HepG2 (cell line): ENCODE measurements at regions not wholly inside any gene's neighbourhood (a gene's known extent, or its start where the extent isn't known, plus 50 kb on each side); places are given as distances from the start of the nearest gene placed in this dataset.

Experiments
- ATAC-seq: fragments of 200-7000 bp; cut with Tn5 transposase; 3 replicates; pipeline ENCODE4 v1.9.1; 2020; ENCODE audit warnings: mild to moderate bottlenecking, moderate library complexity
- BruUV-seq: library from RNA; stranded (reverse); fragments of 400-500 nt; replicated peaks from 2 replicates; lab custom pipeline; 2021; lab: Mats Ljungman, UMichigan
- CTCF ChIA-PET: fragments of 300-600 bp; formaldehyde crosslinking; extraction: SDS; loops from one replicate; lab custom pipeline; 2021; ENCODE audit warnings: low total read pairs, inconsistent platforms, low intra/inter-chr PET ratio; lab: Yijun Ruan, JAX
- POLR2A ChIA-PET: fragments of 350-600 bp; sonication (Branson Sonifier 250); formaldehyde crosslinking; loops from one replicate; lab custom pipeline; 2020; ENCODE audit warnings: antibody characterized with exemption, inconsistent platforms; lab: Yijun Ruan, JAX
- DNase-seq: peaks from one replicate; pipeline ENCODE4 v3.0.0-alpha.2; 2015; ENCODE audit warnings: low spot score
- FAIRE-seq: peaks from 3 replicates; lab custom pipeline; 2011; peaks lifted over from hg19 to GRCh38; lab: Jason Lieb, UNC
- H2AFZ ChIP-seq: one replicate; pipeline ENCODE4 v1.6.1; 2011; ENCODE audit warnings: low read length, inconsistent platforms
- H3K27ac ChIP-seq: fragments of 300-600 bp; 3 replicates; pipeline ENCODE4 v1.8.0; 2011; ENCODE audit warnings: mixed run types, mild to moderate bottlenecking, mixed read lengths, low read length, inconsistent platforms; ENCODE audit not compliant: insufficient read depth; ENCODE audit errors: extremely low read length
- H3K27me3 ChIP-seq, 2 experiments: fragments of 200-600 bp in 1 of 2; 2 replicates in 1 of 2; 3 replicates in 1 of 2; pipeline versions ENCODE4 v1.6.0 to v1.8.0; 2011; ENCODE audit warnings: low read length in 2 of 2, mild to moderate bottlenecking in 2 of 2, moderate library complexity in 2 of 2, inconsistent platforms in 1 of 2; ENCODE audit not compliant: insufficient read depth in 2 of 2, control insufficient read depth in 1 of 2
- H3K36me3 ChIP-seq, 2 experiments: fragments of 200-600 bp in 1 of 2; replicated peaks in 1 of 2; 2 replicates in 1 of 2; 3 replicates in 1 of 2; pipeline versions ENCODE4 v1.5.1 to v1.8.0; 2011; ENCODE audit warnings: low read length in 2 of 2, inconsistent platforms in 1 of 2; ENCODE audit not compliant: insufficient read depth in 2 of 2, control insufficient read depth in 1 of 2
- H3K4me1 ChIP-seq: 2 replicates; pipeline ENCODE4 v1.5.1; 2012; ENCODE audit warnings: low read length, inconsistent platforms; ENCODE audit not compliant: insufficient read depth
- H3K4me2 ChIP-seq: 2 replicates; pipeline ENCODE4 v1.6.0; 2011; ENCODE audit warnings: low read depth, low read length, inconsistent platforms
- H3K4me3 ChIP-seq, 3 experiments: fragments of 200-600 bp in 1 of 3; sonication (generic), shearing (Covaris generic) in 1 of 3; replicated peaks in 1 of 3; 2 replicates each; pipeline ENCODE4 v1.5.1; 2011 to 2016; ENCODE audit warnings: low read length in 3 of 3, inconsistent platforms in 2 of 3, low read depth in 2 of 3, mild to moderate bottlenecking in 2 of 3, control low read depth in 1 of 3, mixed read lengths in 1 of 3; ENCODE audit not compliant: insufficient read depth in 1 of 3
- H3K79me2 ChIP-seq: one replicate; pipeline ENCODE4 v1.6.1; 2011; ENCODE audit warnings: low read length, inconsistent platforms; ENCODE audit not compliant: insufficient read depth
- H3K9ac ChIP-seq: 2 replicates; pipeline ENCODE4 v1.6.0; 2011; ENCODE audit warnings: mild to moderate bottlenecking, low read depth, low read length, inconsistent platforms; ENCODE audit not compliant: insufficient read depth
- H3K9me3 ChIP-seq: 2 replicates; pipeline ENCODE4 v1.5.1; 2012; ENCODE audit warnings: mild to moderate bottlenecking, low read length
- H4K20me1 ChIP-seq: 2 replicates; pipeline ENCODE4 v1.6.0; 2011; ENCODE audit warnings: inconsistent platforms, mild to moderate bottlenecking, low read length, moderate library complexity; ENCODE audit not compliant: insufficient read depth
- NPAS2 ChIP-seq: sonication (generic); formaldehyde crosslinking; IDR thresholded peaks from 2 replicates; pipeline ENCODE4 v1.8.0; 2022; ENCODE audit warnings: mild to moderate bottlenecking, missing genetic modification reagents, borderline replicate concordance
- ZNF546 ChIP-seq: sonication (generic); formaldehyde crosslinking; conservative IDR thresholded peaks from 2 replicates; pipeline ENCODE4 v1.8.1; 2023; ENCODE audit warnings: mild to moderate bottlenecking, missing genetic modification reagents
- ZNF615 ChIP-seq: sonication (generic); formaldehyde crosslinking; IDR thresholded peaks from 2 replicates; pipeline ENCODE4 v1.5.0; 2020; ENCODE audit warnings: mild to moderate bottlenecking, missing genetic modification reagents, borderline replicate concordance
- ZNF672 ChIP-seq: sonication (generic); formaldehyde crosslinking; IDR thresholded peaks from 2 replicates; pipeline ENCODE4 v1.8.1; 2022; ENCODE audit warnings: missing genetic modification reagents
- WGBS: methylation state at CpG from one replicate; pipeline ENCODE4 v1.1.6; 2017; ENCODE audit warnings: low lambda C conversion rate; 5-methylcytosine and 5-hydroxymethylcytosine counted together
- in situ Hi-C: cut with HindIII; loops from 2 replicates; pipeline ENCODE4 v1.10.0; 2017; ENCODE audit warnings: low pct_unique_long_range_greater_than_20kb; ENCODE audit not compliant: extremely low pct_ligation_motif_present
- intact Hi-C: fragments of 100-400 bp; cut with micrococcal nuclease; formaldehyde crosslinking; loops from one replicate; pipeline ENCODE4 v1.10.0; 2022; ENCODE audit not compliant: unreplicated experiment
- TF ChIP-seq, protein P1 (sequence below): sonication (generic); formaldehyde crosslinking; IDR thresholded peaks from 2 replicates; pipeline ENCODE4 v1.5.1; 2020; ENCODE audit warnings: mild to moderate bottlenecking, missing genetic modification reagents, borderline replicate concordance
- TF ChIP-seq, protein P2 (sequence below): IDR thresholded peaks from 2 replicates; pipeline ENCODE4 v1.6.1; 2016; ENCODE audit warnings: low read depth, missing genetic modification reagents, missing compliant biosample characterization

DNA sequence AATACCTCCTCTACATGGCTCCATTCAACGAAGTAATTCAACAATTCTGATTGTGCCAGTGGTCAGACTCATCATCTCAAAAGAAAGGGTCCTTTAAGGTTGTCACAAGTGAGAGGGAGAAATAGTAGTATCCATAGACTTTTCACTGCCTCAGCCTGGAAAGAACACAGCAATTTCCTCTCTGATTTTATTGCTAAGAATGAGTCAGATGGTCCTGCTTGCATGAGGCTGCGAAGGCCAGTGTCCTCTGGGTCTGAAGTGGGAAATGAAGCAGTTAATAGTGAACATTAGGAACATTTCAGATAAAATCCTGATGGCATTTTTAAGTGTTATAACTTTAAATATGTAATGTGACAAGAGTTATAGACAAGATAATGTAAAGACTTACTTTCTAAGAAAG lies 979.0 kb downstream of the EFNA5 start (continued):
- TF ChIP-seq, protein P1, sequence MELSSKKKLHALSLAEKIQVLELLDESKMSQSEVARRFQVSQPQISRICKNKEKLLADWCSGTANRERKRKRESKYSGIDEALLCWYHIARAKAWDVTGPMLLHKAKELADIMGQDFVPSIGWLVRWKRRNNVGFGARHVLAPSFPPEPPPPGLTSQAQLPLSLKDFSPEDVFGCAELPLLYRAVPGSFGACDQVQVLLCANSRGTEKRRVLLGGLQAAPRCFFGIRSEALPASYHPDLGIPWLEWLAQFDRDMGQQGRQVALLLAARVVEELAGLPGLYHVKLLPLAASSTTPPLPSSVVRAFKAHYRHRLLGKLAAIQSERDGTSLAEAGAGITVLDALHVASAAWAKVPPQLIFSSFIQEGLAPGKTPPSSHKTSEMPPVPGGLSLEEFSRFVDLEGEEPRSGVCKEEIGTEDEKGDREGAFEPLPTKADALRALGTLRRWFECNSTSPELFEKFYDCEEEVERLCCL (CRISPR knock-in tag): no peak

DNA sequence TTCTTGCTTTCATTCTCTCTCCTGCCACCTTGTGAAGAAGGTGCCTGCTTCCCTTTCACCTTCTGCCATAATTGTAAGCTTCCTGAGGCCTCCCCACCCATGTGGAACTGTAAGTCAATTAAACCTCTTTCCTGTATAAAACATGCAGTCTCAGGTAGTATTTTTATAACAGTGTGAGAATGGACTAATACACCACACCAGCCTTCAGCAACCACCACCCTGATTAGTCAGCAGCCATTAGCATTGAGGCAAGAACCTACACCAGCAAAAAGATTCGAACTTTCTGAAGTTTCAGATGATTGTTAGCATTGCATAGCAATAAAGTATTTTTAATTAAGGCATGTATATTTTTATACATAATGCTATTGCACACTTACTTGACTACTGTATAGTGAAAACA lies 980.2 kb downstream of the EFNA5 start:
- no peak overlapping the region for H3K9ac ChIP-seq
- H3K4me1 ChIP-seq: no peaks in the 10 kb centered on the region
- WGBS: 0% methylated on average over 1 of the region's 1 CpG
- no peak overlapping the region for H3K4me2 ChIP-seq
- no peak overlapping the region for H3K27ac ChIP-seq
- no peaks in the 10 kb centered on the region for H4K20me1 ChIP-seq
- no peak for TF ChIP-seq ZNF546 (CRISPR knock-in tag)
- no peak for TF ChIP-seq ZNF672 (CRISPR knock-in tag)
- TF ChIP-seq NPAS2 (CRISPR knock-in tag): no peak
- TF ChIP-seq, protein P2, sequence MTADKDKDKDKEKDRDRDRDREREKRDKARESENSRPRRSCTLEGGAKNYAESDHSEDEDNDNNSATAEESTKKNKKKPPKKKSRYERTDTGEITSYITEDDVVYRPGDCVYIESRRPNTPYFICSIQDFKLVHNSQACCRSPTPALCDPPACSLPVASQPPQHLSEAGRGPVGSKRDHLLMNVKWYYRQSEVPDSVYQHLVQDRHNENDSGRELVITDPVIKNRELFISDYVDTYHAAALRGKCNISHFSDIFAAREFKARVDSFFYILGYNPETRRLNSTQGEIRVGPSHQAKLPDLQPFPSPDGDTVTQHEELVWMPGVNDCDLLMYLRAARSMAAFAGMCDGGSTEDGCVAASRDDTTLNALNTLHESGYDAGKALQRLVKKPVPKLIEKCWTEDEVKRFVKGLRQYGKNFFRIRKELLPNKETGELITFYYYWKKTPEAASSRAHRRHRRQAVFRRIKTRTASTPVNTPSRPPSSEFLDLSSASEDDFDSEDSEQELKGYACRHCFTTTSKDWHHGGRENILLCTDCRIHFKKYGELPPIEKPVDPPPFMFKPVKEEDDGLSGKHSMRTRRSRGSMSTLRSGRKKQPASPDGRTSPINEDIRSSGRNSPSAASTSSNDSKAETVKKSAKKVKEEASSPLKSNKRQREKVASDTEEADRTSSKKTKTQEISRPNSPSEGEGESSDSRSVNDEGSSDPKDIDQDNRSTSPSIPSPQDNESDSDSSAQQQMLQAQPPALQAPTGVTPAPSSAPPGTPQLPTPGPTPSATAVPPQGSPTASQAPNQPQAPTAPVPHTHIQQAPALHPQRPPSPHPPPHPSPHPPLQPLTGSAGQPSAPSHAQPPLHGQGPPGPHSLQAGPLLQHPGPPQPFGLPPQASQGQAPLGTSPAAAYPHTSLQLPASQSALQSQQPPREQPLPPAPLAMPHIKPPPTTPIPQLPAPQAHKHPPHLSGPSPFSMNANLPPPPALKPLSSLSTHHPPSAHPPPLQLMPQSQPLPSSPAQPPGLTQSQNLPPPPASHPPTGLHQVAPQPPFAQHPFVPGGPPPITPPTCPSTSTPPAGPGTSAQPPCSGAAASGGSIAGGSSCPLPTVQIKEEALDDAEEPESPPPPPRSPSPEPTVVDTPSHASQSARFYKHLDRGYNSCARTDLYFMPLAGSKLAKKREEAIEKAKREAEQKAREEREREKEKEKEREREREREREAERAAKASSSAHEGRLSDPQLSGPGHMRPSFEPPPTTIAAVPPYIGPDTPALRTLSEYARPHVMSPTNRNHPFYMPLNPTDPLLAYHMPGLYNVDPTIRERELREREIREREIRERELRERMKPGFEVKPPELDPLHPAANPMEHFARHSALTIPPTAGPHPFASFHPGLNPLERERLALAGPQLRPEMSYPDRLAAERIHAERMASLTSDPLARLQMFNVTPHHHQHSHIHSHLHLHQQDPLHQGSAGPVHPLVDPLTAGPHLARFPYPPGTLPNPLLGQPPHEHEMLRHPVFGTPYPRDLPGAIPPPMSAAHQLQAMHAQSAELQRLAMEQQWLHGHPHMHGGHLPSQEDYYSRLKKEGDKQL (CRISPR knock-in tag): no peak
- no peak for TF ChIP-seq ZNF615 (CRISPR knock-in tag)
- TF ChIP-seq, all 625 proteins: peak for 0
- ChIA-PET CTCF (no interaction called here), POLR2A (no interaction called here)
- Histone ChIP-seq H3K36me3 (no peaks in the 10 kb centered on the region), H3K4me3 (no peak overlapping the region), H2AFZ (no peak overlapping the region), H3K27me3 (no peaks in the 10 kb centered on the region), H3K9me3 (no peaks in the 10 kb centered on the region), H3K79me2 (no peaks in the 10 kb centered on the region)
- DNase-seq (no peak), FAIRE-seq (no peak), ATAC-seq (no peak)
- intact Hi-C loops (no loop called here), in situ Hi-C loops (no loop called here)
- BruUV-seq: no TSS peak
